ENCODE measurements at regions not wholly inside any gene's neighbourhood (a gene's known extent, or its start where the extent isn't known, plus 50 kb on each side); places are given as distances from the start of the nearest gene placed in this dataset.

DNA sequence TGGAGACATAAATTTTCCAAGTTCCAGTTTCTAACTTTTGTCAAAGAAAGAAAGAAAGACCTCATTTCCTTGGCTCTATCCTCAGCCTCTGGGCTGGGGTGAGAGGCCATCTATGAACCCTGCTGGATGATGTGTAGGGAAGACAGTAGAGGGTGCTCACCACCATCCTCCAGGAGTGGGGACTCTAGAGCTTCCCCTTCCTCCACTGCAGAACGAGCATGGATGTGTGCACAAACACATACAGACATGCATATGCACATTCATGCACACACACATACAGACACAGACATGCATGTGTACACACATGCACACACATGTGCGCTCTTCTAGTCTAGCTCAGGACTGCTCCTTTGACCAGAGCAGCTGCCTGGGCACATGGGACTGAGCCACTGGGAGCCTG lies 565.8 kb downstream of the BUD13 start:
- Histone ChIP-seq H3K27ac (no peak overlapping the region), H3K4me1 (no peaks in the 10 kb centered on the region), H3K36me3 (no peaks in the 10 kb centered on the region), H3K9me3 (no peaks in the 10 kb centered on the region), H3K27me3 (peaks cover 13% of the 10 kb centered on the region), H3K4me3 (no peak overlapping the region)
- no peak for DNase-seq (ENCODE audit: low spot score in 2 of 2)
- 76% methylated on average over 2 of the region's 2 CpGs for WGBS
- no peak for TF ChIP-seq POLR2A (IDR thresholded peaks at IDR 0.05)
- no peak for TF ChIP-seq EP300 (IDR thresholded peaks at IDR 0.05)
- TF ChIP-seq, protein P1, sequence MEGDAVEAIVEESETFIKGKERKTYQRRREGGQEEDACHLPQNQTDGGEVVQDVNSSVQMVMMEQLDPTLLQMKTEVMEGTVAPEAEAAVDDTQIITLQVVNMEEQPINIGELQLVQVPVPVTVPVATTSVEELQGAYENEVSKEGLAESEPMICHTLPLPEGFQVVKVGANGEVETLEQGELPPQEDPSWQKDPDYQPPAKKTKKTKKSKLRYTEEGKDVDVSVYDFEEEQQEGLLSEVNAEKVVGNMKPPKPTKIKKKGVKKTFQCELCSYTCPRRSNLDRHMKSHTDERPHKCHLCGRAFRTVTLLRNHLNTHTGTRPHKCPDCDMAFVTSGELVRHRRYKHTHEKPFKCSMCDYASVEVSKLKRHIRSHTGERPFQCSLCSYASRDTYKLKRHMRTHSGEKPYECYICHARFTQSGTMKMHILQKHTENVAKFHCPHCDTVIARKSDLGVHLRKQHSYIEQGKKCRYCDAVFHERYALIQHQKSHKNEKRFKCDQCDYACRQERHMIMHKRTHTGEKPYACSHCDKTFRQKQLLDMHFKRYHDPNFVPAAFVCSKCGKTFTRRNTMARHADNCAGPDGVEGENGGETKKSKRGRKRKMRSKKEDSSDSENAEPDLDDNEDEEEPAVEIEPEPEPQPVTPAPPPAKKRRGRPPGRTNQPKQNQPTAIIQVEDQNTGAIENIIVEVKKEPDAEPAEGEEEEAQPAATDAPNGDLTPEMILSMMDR (IDR thresholded peaks at IDR 0.05), result no peak
- TF ChIP-seq POLR2AphosphoS5 (IDR thresholded peaks at IDR 0.05), result no peak

DNA sequence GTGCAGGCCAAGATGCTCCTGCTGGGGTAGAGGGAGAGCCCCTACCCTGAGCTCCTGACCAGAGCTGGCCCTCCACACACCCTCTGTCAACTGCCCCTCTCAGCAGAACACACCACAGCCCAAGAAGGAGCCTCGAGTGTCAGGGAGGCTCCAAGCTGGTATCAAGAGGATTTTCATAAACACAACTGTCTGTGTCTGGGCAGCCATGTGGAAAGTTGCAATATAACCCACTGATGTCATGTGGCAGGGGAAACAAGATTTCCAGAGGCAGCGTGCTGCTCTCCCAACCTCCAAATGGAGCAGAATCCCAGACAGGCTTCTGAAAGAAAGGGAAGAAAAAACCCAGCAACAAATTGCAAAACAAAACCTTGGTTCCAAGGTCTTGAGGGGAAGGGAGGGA lies 569.9 kb downstream of the BUD13 start:
- no peaks in the 10 kb centered on the region for H3K9me3 ChIP-seq
- WGBS, result 79% methylated on average over 2 of the region's 2 CpGs
- no peak overlapping the region for H3K27ac ChIP-seq
- H3K27me3 ChIP-seq, result peaks cover 4% of the 10 kb centered on the region
- no peaks in the 10 kb centered on the region for H3K36me3 ChIP-seq
- no peak for DNase-seq (ENCODE audit: low spot score in 2 of 2)
- TF ChIP-seq POLR2A (IDR thresholded peaks at IDR 0.05) (no peak), POLR2AphosphoS5 (IDR thresholded peaks at IDR 0.05) (no peak), EP300 (IDR thresholded peaks at IDR 0.05) (no peak)
- TF ChIP-seq, protein P1 (IDR thresholded peaks at IDR 0.05), result no peak
- H3K4me1 ChIP-seq, result no peaks in the 10 kb centered on the region
- no peak overlapping the region for H3K4me3 ChIP-seq

DNA sequence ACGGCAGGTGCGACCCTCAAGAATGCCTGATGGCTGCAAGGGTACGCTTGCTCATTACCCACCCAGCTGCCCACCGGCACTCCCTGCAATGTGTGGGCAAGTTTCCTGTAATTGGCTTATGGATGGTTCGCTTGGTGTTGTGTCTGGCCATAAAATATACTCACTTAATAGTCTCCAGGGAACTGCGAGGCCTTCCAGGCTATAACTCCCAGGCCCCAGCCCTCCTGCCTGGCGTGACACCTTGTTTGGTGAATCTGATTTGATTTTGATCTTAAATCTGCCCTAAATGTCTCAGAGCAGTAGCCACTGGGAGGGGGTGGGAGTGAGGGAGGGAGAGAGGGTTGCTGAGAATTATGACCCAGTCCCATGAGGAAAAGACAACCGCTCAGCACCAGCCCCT lies 572.2 kb downstream of the BUD13 start:
- WGBS, result 88% methylated on average over 5 of the region's 8 CpGs
- Histone ChIP-seq H3K4me1 (no peaks in the 10 kb centered on the region), H3K27me3 (no peaks in the 10 kb centered on the region), H3K36me3 (no peaks in the 10 kb centered on the region), H3K9me3 (no peaks in the 10 kb centered on the region), H3K27ac (no peak overlapping the region), H3K4me3 (no peak overlapping the region)
- DNase-seq (ENCODE audit: low spot score in 2 of 2), result no peak
- TF ChIP-seq POLR2A (IDR thresholded peaks at IDR 0.05) (no peak), POLR2AphosphoS5 (IDR thresholded peaks at IDR 0.05) (no peak), EP300 (IDR thresholded peaks at IDR 0.05) (no peak)
- TF ChIP-seq, protein P1 (IDR thresholded peaks at IDR 0.05), result no peak

DNA sequence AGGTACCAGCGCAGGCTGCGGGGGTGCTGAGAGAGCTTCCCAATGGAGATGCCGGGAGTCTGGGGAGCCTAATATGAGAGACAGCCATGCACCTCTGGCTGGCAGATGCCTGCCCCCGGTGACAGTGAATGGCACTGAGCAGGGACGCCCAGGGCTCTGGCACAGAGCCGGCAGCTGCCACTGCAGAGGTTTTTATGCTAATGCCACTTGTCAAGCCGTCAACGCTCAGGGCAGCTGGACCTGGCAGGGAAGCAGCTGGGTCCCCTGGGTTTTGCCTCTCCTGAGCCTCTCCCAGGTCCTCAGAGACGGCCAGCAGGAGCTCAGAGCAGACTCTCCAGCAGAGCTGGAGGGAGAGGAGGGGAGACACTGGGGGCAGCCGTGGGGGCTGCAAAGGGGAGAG lies 573.6 kb downstream of the BUD13 start:
- Histone ChIP-seq H3K4me3 (no peak overlapping the region), H3K27ac (no peak overlapping the region), H3K27me3 (no peaks in the 10 kb centered on the region), H3K4me1 (peaks cover 2% of the 10 kb centered on the region), H3K9me3 (no peaks in the 10 kb centered on the region), H3K36me3 (no peaks in the 10 kb centered on the region)
- no peak for DNase-seq (ENCODE audit: low spot score in 2 of 2)
- 64% methylated on average over 9 of the region's 10 CpGs for WGBS
- TF ChIP-seq POLR2A (IDR thresholded peaks at IDR 0.05) (no peak), EP300 (IDR thresholded peaks at IDR 0.05) (no peak), POLR2AphosphoS5 (IDR thresholded peaks at IDR 0.05) (no peak)
- TF ChIP-seq, protein P1 (IDR thresholded peaks at IDR 0.05), result no peak

DNA sequence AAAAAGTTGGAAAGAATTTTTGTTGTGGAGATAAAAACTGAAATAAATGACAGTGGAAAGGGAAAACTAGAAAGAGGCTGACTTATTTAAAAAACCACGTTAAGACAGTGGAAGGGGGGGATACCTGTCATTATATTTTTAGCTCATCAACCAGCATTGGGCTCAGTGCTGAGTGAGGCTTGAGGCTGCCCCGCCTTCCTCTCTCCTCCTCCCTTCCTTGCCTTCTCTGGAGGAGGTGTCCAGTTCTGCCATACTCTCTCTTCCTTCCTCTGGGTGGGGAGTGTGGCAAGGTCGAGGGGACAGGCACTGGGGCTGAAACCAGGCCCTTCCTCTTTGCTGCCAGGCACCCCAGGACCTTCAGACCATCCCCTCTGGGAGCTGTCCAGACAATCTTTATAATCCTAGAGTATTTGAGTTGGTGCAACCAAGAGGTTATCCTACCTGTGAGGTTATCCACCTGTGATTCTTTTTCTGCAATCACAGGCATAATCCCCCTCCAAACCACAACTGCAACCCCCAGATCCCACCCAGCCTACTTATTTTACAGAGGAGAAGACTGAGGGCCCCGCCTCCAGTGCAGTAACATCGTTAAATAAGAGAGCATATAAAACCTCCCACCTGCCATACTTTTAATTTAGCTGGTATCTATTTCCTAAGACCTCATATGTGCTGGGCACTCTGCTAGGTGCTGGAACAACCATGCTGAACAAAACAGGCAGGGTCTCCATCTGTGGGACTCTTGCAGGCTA lies 578.5 kb downstream of the BUD13 start:
- Histone ChIP-seq H3K9me3 (no peaks in the 10 kb centered on the region), H3K4me1 (peaks cover 18% of the 10 kb centered on the region), H3K36me3 (no peaks in the 10 kb centered on the region), H3K27ac (no peak overlapping the region), H3K4me3 (peak overlapping the region; percentile 52), H3K27me3 (peaks cover 16% of the 10 kb centered on the region)
- 47% methylated on average over 5 of the region's 5 CpGs for WGBS
- TF ChIP-seq, protein P1 (IDR thresholded peaks at IDR 0.05), result no peak
- TF ChIP-seq EP300 (IDR thresholded peaks at IDR 0.05) (no peak), POLR2AphosphoS5 (IDR thresholded peaks at IDR 0.05) (no peak), POLR2A (IDR thresholded peaks at IDR 0.05) (no peak)
- DNase-seq (ENCODE audit: low spot score in 2 of 2), result no peak

All from suprapubic skin (tissue), 4 donors.